ENCODE measurements at regions not wholly inside any gene's neighbourhood (a gene's known extent, or its start where the extent isn't known, plus 50 kb on each side); places are given as distances from the start of the nearest gene placed in this dataset.

GRCh38 chr17:33653399-33653788, 360.3 kb upstream of the ASIC2 start:
- Histone ChIP-seq H3K9me3 (ENCODE audit: low read depth, low read length, poor library complexity, severe bottlenecking) (no peaks in the 10 kb centered on the region), H3K27ac (ENCODE audit: low read depth, low read length, poor library complexity, severe bottlenecking) (no peak overlapping the region), H3K4me3 (ENCODE audit: low read depth, low read length, poor library complexity, severe bottlenecking) (no peak overlapping the region), H3K36me3 (ENCODE audit: insufficient read depth, low read length, poor library complexity, severe bottlenecking) (no peaks in the 10 kb centered on the region), H3K27me3 (replicated peaks; ENCODE audit: insufficient read depth, low read depth, low read length, poor library complexity) (no peaks in the 10 kb centered on the region), H3K4me1 (ENCODE audit: insufficient read depth, low read length, poor library complexity, severe bottlenecking) (no peaks in the 10 kb centered on the region)
- BruUV-seq (replicated peaks), result no TSS peak
- ChIA-PET POLR2A (ENCODE audit: low non-redundant PET) (no interaction called here), CTCF (no interaction called here)
- intact Hi-C loops (cut with micrococcal nuclease; ENCODE audit: unreplicated experiment), result no loop called here
- no peak for DNase-seq (ENCODE audit: low spot score)
- TF ChIP-seq EZH2 (IDR thresholded peaks at IDR 0.05; ENCODE audit: borderline replicate concordance, low read depth, low read length, poor library complexity, severe bottlenecking), result no peak
- TF ChIP-seq CTCF (conservative IDR thresholded peaks at IDR 0.05; ENCODE audit: low read depth, low read length), result no peak

- intact Hi-C loops (cut with micrococcal nuclease; ENCODE audit: unreplicated experiment), result no loop called here
- Histone ChIP-seq H3K4me1 (ENCODE audit: insufficient read depth, low read length, poor library complexity, severe bottlenecking) (no peaks in the 10 kb centered on the region), H3K9me3 (ENCODE audit: low read depth, low read length, poor library complexity, severe bottlenecking) (no peaks in the 10 kb centered on the region), H3K4me3 (ENCODE audit: low read depth, low read length, poor library complexity, severe bottlenecking) (no peak overlapping the region), H3K27me3 (replicated peaks; ENCODE audit: insufficient read depth, low read depth, low read length, poor library complexity) (no peaks in the 10 kb centered on the region), H3K36me3 (ENCODE audit: insufficient read depth, low read length, poor library complexity, severe bottlenecking) (no peaks in the 10 kb centered on the region), H3K27ac (ENCODE audit: low read depth, low read length, poor library complexity, severe bottlenecking) (no peak overlapping the region)
- no TSS peak for BruUV-seq (replicated peaks)
- POLR2A ChIA-PET (ENCODE audit: low non-redundant PET), result no interaction called here
- CTCF ChIA-PET, result no interaction called here
- DNase-seq (ENCODE audit: low spot score), result no peak
- TF ChIP-seq EZH2 (IDR thresholded peaks at IDR 0.05; ENCODE audit: borderline replicate concordance, low read depth, low read length, poor library complexity, severe bottlenecking), result no peak
- no peak for TF ChIP-seq CTCF (conservative IDR thresholded peaks at IDR 0.05; ENCODE audit: low read depth, low read length)
Observed at GRCh38 chr17:33657181-33657580, 364.1 kb upstream of the ASIC2 start.

GRCh38 chr17:33661975-33662374, 368.9 kb upstream of the ASIC2 start:
- DNase-seq (ENCODE audit: low spot score), result no peak
- intact Hi-C loops (cut with micrococcal nuclease; ENCODE audit: unreplicated experiment), result no loop called here
- no peaks in the 10 kb centered on the region for H3K4me1 ChIP-seq (ENCODE audit: insufficient read depth, low read length, poor library complexity, severe bottlenecking)
- no peak for TF ChIP-seq CTCF (conservative IDR thresholded peaks at IDR 0.05; ENCODE audit: low read depth, low read length)
- no peak for TF ChIP-seq EZH2 (IDR thresholded peaks at IDR 0.05; ENCODE audit: borderline replicate concordance, low read depth, low read length, poor library complexity, severe bottlenecking)
- no peak overlapping the region for H3K4me3 ChIP-seq (ENCODE audit: low read depth, low read length, poor library complexity, severe bottlenecking)
- H3K27ac ChIP-seq (ENCODE audit: low read depth, low read length, poor library complexity, severe bottlenecking), result no peak overlapping the region
- H3K36me3 ChIP-seq (ENCODE audit: insufficient read depth, low read length, poor library complexity, severe bottlenecking), result no peaks in the 10 kb centered on the region
- no TSS peak for BruUV-seq (replicated peaks)
- H3K27me3 ChIP-seq (replicated peaks; ENCODE audit: insufficient read depth, low read depth, low read length, poor library complexity), result no peaks in the 10 kb centered on the region
- CTCF ChIA-PET, result no interaction called here
- no peaks in the 10 kb centered on the region for H3K9me3 ChIP-seq (ENCODE audit: low read depth, low read length, poor library complexity, severe bottlenecking)
- POLR2A ChIA-PET (ENCODE audit: low non-redundant PET), result no interaction called here
